Fibroblast of villous mesenchyme (primary cell): ENCODE measurements at regions not wholly inside any gene's neighbourhood (a gene's known extent, or its start where the extent isn't known, plus 50 kb on each side); places are given as distances from the start of the nearest gene placed in this dataset.

Experiments used
- DNase-seq: peaks from one replicate; pipeline ENCODE4 v3.0.0-alpha.2; 2010; ENCODE audit warnings: low read depth
- H3K4me3 ChIP-seq: 2 replicates; pipeline ENCODE4 v1.5.1; 2011; ENCODE audit warnings: low read depth, mild to moderate bottlenecking, low read length
- TF ChIP-seq, protein P1 (sequence below): IDR thresholded peaks from 2 replicates; pipeline ENCODE4 v1.5.1; 2012; ENCODE audit warnings: low read depth, mild to moderate bottlenecking, low read length; ENCODE audit not compliant: insufficient read depth

GRCh38 chr14:25231004-25231403 lies 181.1 kb upstream of the STXBP6 start:
- no peak for DNase-seq
- TF ChIP-seq, protein P1, sequence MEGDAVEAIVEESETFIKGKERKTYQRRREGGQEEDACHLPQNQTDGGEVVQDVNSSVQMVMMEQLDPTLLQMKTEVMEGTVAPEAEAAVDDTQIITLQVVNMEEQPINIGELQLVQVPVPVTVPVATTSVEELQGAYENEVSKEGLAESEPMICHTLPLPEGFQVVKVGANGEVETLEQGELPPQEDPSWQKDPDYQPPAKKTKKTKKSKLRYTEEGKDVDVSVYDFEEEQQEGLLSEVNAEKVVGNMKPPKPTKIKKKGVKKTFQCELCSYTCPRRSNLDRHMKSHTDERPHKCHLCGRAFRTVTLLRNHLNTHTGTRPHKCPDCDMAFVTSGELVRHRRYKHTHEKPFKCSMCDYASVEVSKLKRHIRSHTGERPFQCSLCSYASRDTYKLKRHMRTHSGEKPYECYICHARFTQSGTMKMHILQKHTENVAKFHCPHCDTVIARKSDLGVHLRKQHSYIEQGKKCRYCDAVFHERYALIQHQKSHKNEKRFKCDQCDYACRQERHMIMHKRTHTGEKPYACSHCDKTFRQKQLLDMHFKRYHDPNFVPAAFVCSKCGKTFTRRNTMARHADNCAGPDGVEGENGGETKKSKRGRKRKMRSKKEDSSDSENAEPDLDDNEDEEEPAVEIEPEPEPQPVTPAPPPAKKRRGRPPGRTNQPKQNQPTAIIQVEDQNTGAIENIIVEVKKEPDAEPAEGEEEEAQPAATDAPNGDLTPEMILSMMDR: no peak
- no peak overlapping the region for H3K4me3 ChIP-seq

DNA sequence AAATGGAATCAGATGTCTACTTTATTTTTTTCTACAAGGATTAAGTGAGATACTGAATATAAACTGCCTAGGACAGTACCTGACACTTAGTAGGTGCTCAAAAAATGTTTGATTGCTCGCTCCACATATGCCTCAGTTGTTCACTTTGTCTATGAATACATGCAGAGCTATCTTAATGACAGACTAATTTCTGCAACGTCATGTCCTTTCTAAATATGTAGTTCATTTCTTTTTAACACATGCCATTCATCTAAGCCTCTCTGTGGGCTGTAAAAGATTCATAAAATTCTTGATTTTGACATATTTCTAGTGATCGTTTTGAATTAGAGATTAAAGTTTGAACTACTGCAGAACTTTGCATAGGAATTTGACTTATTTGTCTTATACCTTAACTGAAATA lies 176.3 kb upstream of the STXBP6 start:
- DNase-seq: no peak

GRCh38 chr14:25222256-25222655 lies 172.3 kb upstream of the STXBP6 start:
- DNase-seq: no peak
- no peak overlapping the region for H3K4me3 ChIP-seq
- TF ChIP-seq, protein P1: no peak

More for the DNA sequence above, 176.3 kb upstream of the STXBP6 start:
- H3K4me3 ChIP-seq: no peak overlapping the region
- TF ChIP-seq, protein P1: no peak

GRCh38 chr14:25220514-25220913 lies 170.6 kb upstream of the STXBP6 start:
- no peak overlapping the region for H3K4me3 ChIP-seq
- no peak for DNase-seq
- TF ChIP-seq, protein P1: no peak

DNA sequence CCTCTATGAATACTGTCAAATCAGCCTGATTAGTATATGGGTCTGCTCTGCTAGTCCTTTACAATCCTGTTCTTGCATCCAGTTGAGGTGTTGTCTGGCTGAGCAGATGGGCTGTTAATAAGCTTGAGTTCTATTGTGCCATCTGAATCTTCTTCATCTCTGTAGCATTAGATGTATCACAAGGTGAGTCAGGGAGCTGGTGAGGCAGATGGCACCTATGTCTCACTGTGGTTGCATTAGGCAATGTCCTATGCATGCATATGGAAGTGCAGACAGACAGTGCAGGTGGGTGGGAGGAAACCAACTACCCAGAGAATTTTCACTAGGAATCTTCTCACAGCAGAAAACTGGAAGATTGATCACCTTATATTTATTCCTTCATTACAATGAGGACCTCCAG lies 165.7 kb upstream of the STXBP6 start:
- no peak for DNase-seq
- H3K4me3 ChIP-seq: no peak overlapping the region
- TF ChIP-seq, protein P1: no peak

DNA sequence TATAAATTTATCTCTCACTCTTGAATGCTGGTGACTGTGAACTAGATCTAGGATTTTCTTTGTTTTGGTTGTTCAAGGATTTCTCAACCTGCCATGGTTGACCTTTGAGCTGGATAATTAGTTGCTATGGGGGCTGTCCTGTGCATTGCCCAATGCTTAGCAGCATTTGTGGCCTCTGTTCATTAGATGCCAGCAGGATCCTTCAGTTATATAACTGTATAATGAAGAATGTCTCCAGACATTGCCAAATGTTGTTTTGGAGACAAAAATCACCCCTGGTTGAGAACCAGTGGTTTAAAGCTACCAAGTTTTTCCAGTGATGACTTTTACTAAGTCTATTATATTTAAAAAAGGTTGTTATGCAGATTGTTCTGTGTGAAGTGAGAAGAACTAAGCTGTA lies 147.9 kb upstream of the STXBP6 start:
- DNase-seq: no peak
- H3K4me3 ChIP-seq: no peak overlapping the region
- TF ChIP-seq, protein P1: no peak

GRCh38 chr14:25180221-25180620 lies 130.3 kb upstream of the STXBP6 start:
- TF ChIP-seq, protein P1: no peak
- no peak for DNase-seq
- H3K4me3 ChIP-seq: no peak overlapping the region
